ENCODE measurements at regions not wholly inside any gene's neighbourhood (a gene's known extent, or its start where the extent isn't known, plus 50 kb on each side); places are given as distances from the start of the nearest gene placed in this dataset.

GRCh38 chr19:20357921-20358320 is 190.9 kb downstream of the ZNF486 start:
- TF ChIP-seq CTCF (IDR thresholded peaks at IDR 0.05), result no peak
- TF ChIP-seq POLR2AphosphoS5 (IDR thresholded peaks at IDR 0.05), result no peak
